ENCODE measurements at regions not wholly inside any gene's neighbourhood (a gene's known extent, or its start where the extent isn't known, plus 50 kb on each side); places are given as distances from the start of the nearest gene placed in this dataset.

- peaks cover 0 to 4% (median 0%) of the 10 kb centered on the region in 3 donors for H3K27me3 ChIP-seq (ENCODE audit: control insufficient read depth in 3 of 3, insufficient read depth in 3 of 3, low read length in 2 of 3)
- H3K27ac ChIP-seq (ENCODE audit: low read depth in 1 of 2, low read length in 1 of 2), result no peak overlapping the region
- H3K4me3 ChIP-seq, result no peak overlapping the region
- H3K9me3 ChIP-seq (ENCODE audit: control insufficient read depth in 4 of 4, insufficient read depth in 3 of 4, low read length in 3 of 4), result peaks cover 0 to 4% (median 0%) of the 10 kb centered on the region in 4 donors
- WGBS, 2 donors, result 70 to 71% methylated on average over 6 of the region's 6 CpGs
- no peak for ATAC-seq (ENCODE audit: insufficient read depth, low FRiP score)
- no peak overlapping the region for H3K9ac ChIP-seq (ENCODE audit: insufficient read depth in 1 of 2, low read length in 2 of 2)
- no peaks in the 10 kb centered on the region for H3K4me1 ChIP-seq (ENCODE audit: control insufficient read depth in 5 of 5, insufficient read depth in 5 of 5, low read length in 5 of 5)
- DNase-seq, result no peak
- no peaks in the 10 kb centered on the region for H3K36me3 ChIP-seq (ENCODE audit: control insufficient read depth in 4 of 4, insufficient read depth in 4 of 4, low read length in 4 of 4)
- no peak for TF ChIP-seq CTCF (IDR thresholded peaks at IDR 0.05; ENCODE audit: control extremely low read depth, extremely low read depth)
Observed at GRCh38 chr1:30272277-30273020, 450.9 kb downstream of the MATN1 start.

- TF ChIP-seq CTCF (IDR thresholded peaks at IDR 0.05; ENCODE audit: control extremely low read depth, extremely low read depth), result no peak
- 73 to 81% methylated on average over 10 of the region's 10 CpGs for WGBS, 2 donors
- no peak for ATAC-seq (ENCODE audit: insufficient read depth, low FRiP score)
- DNase-seq, result no peak
- Histone ChIP-seq H3K9me3 (ENCODE audit: control insufficient read depth in 4 of 4, insufficient read depth in 3 of 4, low read length in 3 of 4) (peaks cover 0 to 4% (median 0%) of the 10 kb centered on the region in 4 donors), H3K9ac (ENCODE audit: insufficient read depth in 1 of 2, low read length in 2 of 2) (no peak overlapping the region), H3K4me3 (no peak overlapping the region), H3K27me3 (ENCODE audit: control insufficient read depth in 3 of 3, insufficient read depth in 3 of 3, low read length in 2 of 3) (peaks cover 0 to 4% (median 0%) of the 10 kb centered on the region in 3 donors), H3K4me1 (ENCODE audit: control insufficient read depth in 5 of 5, insufficient read depth in 5 of 5, low read length in 5 of 5) (no peaks in the 10 kb centered on the region), H3K36me3 (ENCODE audit: control insufficient read depth in 4 of 4, insufficient read depth in 4 of 4, low read length in 4 of 4) (no peaks in the 10 kb centered on the region), H3K27ac (ENCODE audit: low read depth in 1 of 2, low read length in 1 of 2) (no peak overlapping the region)
Observed at GRCh38 chr1:30271401-30272276, 451.7 kb downstream of the MATN1 start.

DNA sequence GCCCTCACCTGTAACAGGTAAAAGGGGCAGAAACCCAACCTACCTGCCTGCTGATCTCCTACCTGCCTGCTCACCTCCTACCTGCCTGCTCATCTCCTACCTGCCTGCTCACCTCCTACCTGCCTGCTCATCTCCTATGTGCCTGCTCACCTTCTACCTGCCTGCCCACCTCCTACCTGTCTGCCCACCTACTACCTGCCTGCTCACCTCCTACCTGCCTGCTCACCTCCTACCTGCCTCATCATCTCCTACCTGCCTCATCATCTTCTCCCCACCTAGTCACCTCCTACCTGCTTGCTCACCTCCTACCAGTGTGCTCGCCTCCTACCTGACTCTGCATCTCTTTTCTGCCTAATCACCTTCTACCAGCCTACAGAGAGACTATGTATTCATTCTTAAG lies 452.9 kb downstream of the MATN1 start:
- Histone ChIP-seq H3K27me3 (ENCODE audit: control insufficient read depth in 3 of 3, insufficient read depth in 3 of 3, low read length in 2 of 3) (peaks cover 0 to 4% (median 0%) of the 10 kb centered on the region in 3 donors), H3K4me1 (ENCODE audit: control insufficient read depth in 5 of 5, insufficient read depth in 5 of 5, low read length in 5 of 5) (no peaks in the 10 kb centered on the region), H3K27ac (ENCODE audit: low read depth in 1 of 2, low read length in 1 of 2) (no peak overlapping the region), H3K36me3 (ENCODE audit: control insufficient read depth in 4 of 4, insufficient read depth in 4 of 4, low read length in 4 of 4) (no peaks in the 10 kb centered on the region), H3K9me3 (ENCODE audit: control insufficient read depth in 4 of 4, insufficient read depth in 3 of 4, low read length in 3 of 4) (peaks cover 0 to 4% (median 0%) of the 10 kb centered on the region in 4 donors), H3K4me3 (no peak overlapping the region), H3K9ac (ENCODE audit: insufficient read depth in 1 of 2, low read length in 2 of 2) (no peak overlapping the region)
- 90 to 96% methylated on average over 1 of the region's 1 CpG for WGBS, 2 donors
- no peak for ATAC-seq (ENCODE audit: insufficient read depth, low FRiP score)
- no peak for DNase-seq
- TF ChIP-seq CTCF (IDR thresholded peaks at IDR 0.05; ENCODE audit: control extremely low read depth, extremely low read depth), result no peak
